Ishikawa (cell line): ENCODE measurements at regions not wholly inside any gene's neighbourhood (a gene's known extent, or its start where the extent isn't known, plus 50 kb on each side); places are given as distances from the start of the nearest gene placed in this dataset.

ENCODE experiments used
- CEBPB ChIP-seq: IDR thresholded peaks from 2 replicates; pipeline ENCODE4 v1.6.1; 2012
- CREB1 ChIP-seq: IDR thresholded peaks from 2 replicates; pipeline ENCODE4 v1.6.1; 2012; ENCODE audit warnings: low read depth
- EGR1 ChIP-seq: IDR thresholded peaks from 2 replicates; pipeline ENCODE4 v1.6.1; 2012
- EP300 ChIP-seq: IDR thresholded peaks from 2 replicates; pipeline ENCODE4 v1.6.1; 2012; ENCODE audit warnings: borderline replicate concordance
- FOXM1 ChIP-seq: IDR thresholded peaks from 2 replicates; pipeline ENCODE4 v1.6.1; 2012; ENCODE audit warnings: low read depth, borderline replicate concordance
- MAX ChIP-seq: IDR thresholded peaks from 2 replicates; pipeline ENCODE4 v1.6.1; 2012
- NFIC ChIP-seq: IDR thresholded peaks from 2 replicates; pipeline ENCODE4 v1.6.1; 2012
- RAD21 ChIP-seq: IDR thresholded peaks from 2 replicates; pipeline ENCODE4 v1.6.1; 2012; ENCODE audit warnings: low read depth
- REST ChIP-seq: IDR thresholded peaks from 2 replicates; pipeline ENCODE4 v1.6.1; 2012; ENCODE audit warnings: low read depth, mild to moderate bottlenecking
- TAF1 ChIP-seq: IDR thresholded peaks from 2 replicates; pipeline ENCODE4 v1.6.1; 2012; ENCODE audit warnings: low read depth, mild to moderate bottlenecking
- TCF12 ChIP-seq: IDR thresholded peaks from 2 replicates; pipeline ENCODE4 v1.6.1; 2012; ENCODE audit warnings: low read depth
- TEAD4 ChIP-seq: IDR thresholded peaks from 2 replicates; pipeline ENCODE4 v1.6.1; 2012
- USF1 ChIP-seq: IDR thresholded peaks from 2 replicates; pipeline ENCODE4 v1.6.1; 2012
- YY1 ChIP-seq: IDR thresholded peaks from 2 replicates; pipeline ENCODE4 v1.6.1; 2012; ENCODE audit warnings: low read depth
- ZBTB7A ChIP-seq: IDR thresholded peaks from 2 replicates; pipeline ENCODE4 v1.6.1; 2012; ENCODE audit warnings: low read depth

GRCh38 chr3:22241110-22241509, 490.1 kb upstream of the ZNF385D start:
- TF ChIP-seq FOXM1: no peak
- TF ChIP-seq TAF1: no peak
- TF ChIP-seq MAX: no peak
- TF ChIP-seq CREB1: no peak
- no peak for TF ChIP-seq NFIC
- no peak for TF ChIP-seq USF1
- no peak for TF ChIP-seq YY1
- no peak for TF ChIP-seq REST
- TF ChIP-seq CEBPB: no peak
- TF ChIP-seq EP300: no peak
- no peak for TF ChIP-seq TEAD4
- no peak for TF ChIP-seq EGR1
- TF ChIP-seq ZBTB7A: no peak
- TF ChIP-seq RAD21: no peak
- no peak for TF ChIP-seq TCF12

- TF ChIP-seq USF1 (no peak), RAD21 (no peak), FOXM1 (no peak), NFIC (no peak), CEBPB (no peak), CREB1 (no peak), TEAD4 (no peak), MAX (no peak), ZBTB7A (no peak), TAF1 (no peak), EGR1 (no peak), REST (no peak), YY1 (no peak), EP300 (no peak), TCF12 (no peak)
Observed at GRCh38 chr3:22244761-22245521, 493.9 kb upstream of the ZNF385D start.

- no peak for TF ChIP-seq EGR1
- no peak for TF ChIP-seq NFIC
- TF ChIP-seq MAX: no peak
- no peak for TF ChIP-seq FOXM1
- no peak for TF ChIP-seq CEBPB
- no peak for TF ChIP-seq ZBTB7A
- TF ChIP-seq TAF1: no peak
- no peak for TF ChIP-seq USF1
- no peak for TF ChIP-seq REST
- TF ChIP-seq CREB1: no peak
- no peak for TF ChIP-seq TCF12
- no peak for TF ChIP-seq TEAD4
- TF ChIP-seq RAD21: no peak
- no peak for TF ChIP-seq YY1
- no peak for TF ChIP-seq EP300
Observed at GRCh38 chr3:22245811-22246583, 495.0 kb upstream of the ZNF385D start.
